SIG-M5 treated with dmso at 0.1 percent for 504 hours (cell line): ENCODE measurements at regions not wholly inside any gene's neighbourhood (a gene's known extent, or its start where the extent isn't known, plus 50 kb on each side); places are given as distances from the start of the nearest gene placed in this dataset.

ENCODE experiments used
- DNase-seq: peaks from one replicate; lab custom pipeline; 2025; ENCODE audit not compliant: unreplicated experiment; lab: John Stamatoyannopoulos, UW

DNA sequence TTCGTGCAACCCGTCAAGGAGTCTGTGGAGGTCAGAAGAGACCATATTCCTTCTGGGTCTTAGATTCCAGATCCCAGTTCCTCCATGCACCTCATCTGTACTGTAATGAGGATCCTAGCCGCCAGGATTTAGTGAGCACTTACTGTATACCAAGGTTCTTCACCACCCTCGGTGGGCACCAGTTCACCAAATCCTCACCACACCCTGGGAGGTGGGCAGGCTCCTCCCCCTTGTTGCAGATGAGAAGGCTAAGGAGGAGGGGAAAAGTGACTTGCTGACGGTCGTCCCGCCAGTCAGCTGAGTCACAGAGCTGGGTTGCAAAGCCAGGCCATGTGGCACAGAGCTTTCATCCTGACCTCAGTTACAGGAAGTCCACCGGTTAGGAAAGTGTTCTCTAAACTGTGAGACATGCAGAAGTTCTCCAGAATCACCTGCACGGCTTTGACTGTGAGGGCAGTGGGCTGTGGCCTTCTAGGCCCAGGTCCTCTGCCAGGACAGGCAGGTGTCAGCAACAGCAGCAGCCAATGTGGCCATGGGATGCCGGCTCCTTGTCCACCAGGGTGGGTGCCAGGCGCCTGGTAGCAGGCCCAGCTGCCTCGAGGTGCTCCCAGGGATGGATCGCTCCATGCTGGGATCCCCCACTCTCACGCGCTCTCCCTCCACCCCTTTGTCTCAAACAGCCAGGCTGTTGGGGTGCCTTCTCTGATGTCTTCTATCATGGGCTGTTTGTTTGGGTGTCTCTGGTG, 240.3 kb upstream of the GSE1 start:
- peak; percentile 77 for DNase-seq

- DNase-seq, result no peak
These were observed 239.2 kb upstream of the GSE1 start for GRCh38 chr16:85373741-85374570.

GRCh38 chr16:85374571-85374872, 238.6 kb upstream of the GSE1 start:
- no peak for DNase-seq

DNA sequence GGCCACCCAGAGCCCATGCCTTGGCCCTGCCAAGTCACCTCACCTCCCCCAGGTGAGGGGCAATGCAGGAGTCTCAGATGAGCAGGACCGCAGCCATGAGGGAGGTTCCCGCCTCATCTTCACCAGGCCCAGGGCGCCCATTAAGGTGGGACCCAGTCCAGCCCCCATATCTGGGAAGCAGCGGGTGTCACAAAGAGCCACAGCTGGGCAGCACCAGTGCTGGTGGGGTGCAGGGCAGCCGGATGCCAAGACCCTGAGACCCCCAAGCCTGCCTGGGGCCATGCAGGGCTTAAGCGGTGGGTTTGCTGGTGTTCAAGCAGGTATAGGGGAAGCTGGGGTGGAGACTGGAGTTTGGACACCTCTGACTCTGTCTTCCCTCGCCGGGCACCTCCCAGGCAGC, 237.8 kb upstream of the GSE1 start:
- no peak for DNase-seq

DNA sequence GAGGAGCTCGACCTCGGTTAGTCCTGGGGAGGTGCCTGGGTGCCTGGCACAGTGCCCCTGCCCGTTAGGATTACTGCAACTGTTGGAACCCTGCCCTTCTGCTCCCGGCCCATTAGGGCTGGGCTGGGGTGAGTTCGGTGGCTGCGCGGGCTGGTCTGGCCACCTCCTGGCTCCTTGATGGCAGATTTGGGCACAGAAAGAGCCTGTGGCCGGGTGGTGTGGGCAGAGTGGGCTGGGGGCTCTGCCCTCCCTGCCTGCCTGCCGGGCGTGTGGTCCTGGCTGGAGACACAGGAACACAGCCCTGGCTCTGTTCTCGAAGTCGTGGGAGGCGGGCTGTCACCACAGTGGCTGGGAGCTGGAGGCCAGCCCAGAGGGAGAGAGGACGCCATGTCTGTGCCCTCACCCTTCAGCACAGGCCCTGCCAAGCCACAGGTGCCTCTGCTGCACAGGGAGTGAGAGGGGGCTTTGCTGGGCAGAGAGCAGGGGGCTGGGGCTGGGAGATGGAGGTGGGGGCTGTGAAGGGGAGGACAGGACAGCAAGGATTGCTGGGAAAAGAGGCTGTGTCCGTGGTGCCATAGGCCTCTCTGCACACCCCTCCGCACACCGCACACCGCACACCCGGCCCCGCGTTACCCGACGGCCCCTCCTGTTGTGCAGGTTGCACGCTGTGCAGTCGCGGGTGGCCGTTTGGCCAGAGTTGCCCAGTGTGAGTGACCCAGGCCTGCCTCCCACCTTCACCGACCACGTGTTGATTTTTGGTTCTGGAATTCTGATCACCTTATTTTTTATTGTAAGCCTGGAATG, 236.6 kb upstream of the GSE1 start:
- no peak for DNase-seq

DNA sequence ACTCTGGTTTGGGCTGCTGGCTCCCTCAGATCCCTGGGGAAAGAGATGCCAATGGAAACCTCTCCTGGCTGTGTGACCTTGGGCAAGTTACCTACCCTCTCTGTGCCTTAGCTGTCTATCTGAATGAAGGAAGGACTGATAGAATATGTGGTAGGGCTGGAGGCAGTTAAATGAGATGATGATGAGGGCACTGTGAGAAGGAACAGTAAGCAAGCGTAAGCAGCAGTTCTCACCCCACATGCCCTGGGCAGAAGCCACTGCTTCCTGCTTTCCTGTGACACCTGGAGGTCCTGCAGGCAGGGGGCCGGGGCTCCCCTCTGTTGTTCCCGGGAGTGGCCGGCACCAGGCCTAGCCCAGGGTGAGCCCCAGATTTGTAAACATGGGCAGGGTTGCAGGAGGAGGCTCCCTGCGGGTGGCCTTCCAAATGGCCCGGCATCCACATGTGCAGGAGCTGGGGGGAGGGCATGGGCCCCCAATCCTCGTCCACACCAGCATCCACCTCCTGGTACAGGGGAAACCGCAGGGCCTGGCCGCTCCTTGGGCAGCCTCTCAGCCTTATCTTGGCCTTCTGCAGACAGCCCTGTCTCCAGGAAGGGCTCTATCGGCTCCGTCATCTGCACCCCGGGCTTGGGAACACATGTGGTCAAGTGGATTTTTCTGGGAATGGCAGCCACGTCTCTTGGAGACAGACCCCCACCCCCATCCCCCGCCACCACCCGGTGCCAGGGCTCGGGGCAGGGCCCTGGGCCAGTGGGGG, 235.6 kb upstream of the GSE1 start:
- DNase-seq, result no peak

DNA sequence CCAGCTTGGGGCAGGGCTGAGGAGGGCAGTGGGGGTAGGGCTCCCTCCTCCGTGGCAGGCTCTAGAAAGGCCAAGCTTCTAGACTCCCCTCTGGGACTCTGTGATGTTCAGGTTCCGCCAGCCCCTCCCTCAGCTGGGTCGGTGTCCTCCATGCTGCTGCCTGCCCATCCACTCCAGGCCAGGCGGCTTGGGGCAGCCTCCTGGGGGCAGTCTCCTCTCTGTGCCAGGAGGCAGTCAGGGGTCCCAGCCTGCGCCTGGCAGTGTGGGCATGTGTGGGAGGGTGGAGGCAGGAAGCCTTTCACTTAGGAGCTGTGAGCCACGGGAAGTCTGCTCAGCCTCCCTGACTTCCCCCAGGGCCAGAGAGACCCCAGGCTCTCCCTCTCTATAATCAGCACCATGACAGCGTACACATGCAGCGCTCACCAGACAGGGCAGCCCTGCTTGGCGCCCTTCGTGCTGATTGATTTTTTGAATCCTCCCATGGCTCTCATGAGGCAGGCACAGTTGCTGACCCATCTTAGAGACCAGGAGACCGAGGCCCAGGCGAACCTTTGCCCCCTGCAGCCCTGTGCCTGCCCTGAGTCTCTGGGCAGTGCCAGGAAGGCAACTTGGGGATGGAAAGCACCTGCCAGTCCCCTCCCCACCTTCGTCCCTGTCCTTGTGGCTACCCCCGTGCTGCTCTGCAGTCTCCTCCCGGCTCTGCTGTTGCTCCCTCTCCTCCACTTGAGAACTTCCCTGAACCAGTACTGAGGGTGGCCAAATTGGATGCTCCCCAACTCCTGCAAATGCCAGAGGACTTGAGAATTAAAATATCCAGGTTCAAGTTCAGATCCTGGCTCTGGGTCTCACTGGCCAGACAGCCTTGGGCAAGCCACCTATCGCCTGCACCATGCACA, 234.7 kb upstream of the GSE1 start:
- no peak for DNase-seq

GRCh38 chr16:85379041-85380001, 233.8 kb upstream of the GSE1 start:
- no peak for DNase-seq

GRCh38 chr16:85380002-85380395, 233.1 kb upstream of the GSE1 start:
- DNase-seq, result no peak

DNA sequence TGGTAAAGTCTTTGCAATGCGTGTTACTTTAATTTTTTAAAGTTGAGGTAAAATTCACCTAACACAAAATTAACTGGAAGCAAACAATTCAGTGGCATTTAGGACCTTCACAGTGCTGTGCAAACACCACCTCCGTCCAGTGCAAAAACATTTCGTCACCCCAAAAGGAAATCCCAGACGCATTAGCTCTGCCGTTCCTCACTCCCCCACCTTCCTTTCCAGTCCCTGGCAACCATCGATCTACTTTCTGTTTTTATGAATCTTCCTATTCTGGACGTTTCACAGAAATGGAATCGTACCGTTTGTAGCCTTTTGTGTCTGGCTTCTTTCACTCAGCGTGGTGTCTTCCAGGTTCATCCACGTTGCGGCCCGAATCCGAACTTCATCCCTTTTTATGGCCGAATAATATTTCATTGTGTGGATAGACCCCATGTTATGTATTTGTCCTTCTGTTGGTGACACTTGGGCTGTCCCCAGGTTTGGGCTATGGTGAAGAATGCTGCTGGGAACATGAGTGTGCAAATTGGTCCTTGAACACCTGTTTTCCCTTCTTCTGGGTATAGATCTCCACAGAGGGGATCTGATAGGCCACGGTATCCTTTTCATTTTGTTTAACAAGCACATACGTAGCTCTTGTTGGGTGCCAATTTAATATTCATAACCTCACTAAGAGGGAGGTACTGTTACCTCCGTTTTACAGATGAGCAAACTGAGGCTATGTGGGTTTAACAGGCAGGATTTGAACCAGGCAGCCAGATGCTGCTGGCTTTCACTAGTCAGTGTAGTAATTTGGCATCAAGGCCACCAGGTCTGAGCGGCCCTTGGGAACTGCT, 232.0 kb upstream of the GSE1 start:
- DNase-seq, result no peak

DNA sequence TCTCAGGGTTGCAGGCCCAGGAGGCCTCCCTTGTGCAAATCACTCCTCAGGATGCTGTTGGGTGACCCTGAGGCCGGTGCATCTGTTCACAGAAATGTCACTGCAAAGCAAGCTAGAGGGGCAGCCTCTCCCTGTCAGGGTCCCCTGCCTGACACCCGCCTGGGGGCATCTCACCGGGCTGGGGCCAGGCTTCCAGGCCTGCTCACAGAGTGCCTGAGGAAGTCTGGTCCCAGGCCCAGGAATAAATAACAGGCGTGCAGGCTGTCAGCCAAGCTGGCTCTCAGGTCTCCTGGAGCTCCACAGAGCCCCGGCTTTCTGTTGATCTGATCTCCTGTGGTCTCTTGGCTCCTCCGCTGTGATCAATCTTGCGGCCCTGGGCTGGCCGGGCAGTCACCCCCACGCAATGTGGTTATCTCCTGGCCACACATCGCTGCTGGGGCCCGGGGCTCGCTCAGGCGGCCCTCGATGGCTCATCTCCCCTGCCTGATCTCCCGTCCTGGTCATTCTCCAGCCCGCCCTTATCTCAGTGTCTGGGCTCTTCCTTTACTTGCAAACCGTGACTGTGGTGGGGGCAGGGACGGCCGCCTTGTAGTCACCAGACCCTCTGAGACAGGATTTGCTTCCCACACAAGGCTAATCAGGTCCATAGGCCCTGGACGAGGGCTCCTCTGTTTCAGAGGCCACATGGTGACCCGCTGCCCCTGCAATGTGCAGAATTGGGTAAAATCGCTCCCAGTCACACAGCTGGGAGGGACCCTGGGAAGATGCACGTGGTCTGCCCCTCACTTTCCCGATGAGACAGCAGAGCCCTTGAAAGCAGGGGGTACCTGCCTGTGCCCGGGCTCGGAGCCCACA, 231.2 kb upstream of the GSE1 start:
- DNase-seq, result no peak

- no peak for DNase-seq
These were observed 230.4 kb upstream of the GSE1 start for GRCh38 chr16:85382717-85383118.

- DNase-seq, result no peak
These were observed 229.0 kb upstream of the GSE1 start for GRCh38 chr16:85383836-85384832.

DNA sequence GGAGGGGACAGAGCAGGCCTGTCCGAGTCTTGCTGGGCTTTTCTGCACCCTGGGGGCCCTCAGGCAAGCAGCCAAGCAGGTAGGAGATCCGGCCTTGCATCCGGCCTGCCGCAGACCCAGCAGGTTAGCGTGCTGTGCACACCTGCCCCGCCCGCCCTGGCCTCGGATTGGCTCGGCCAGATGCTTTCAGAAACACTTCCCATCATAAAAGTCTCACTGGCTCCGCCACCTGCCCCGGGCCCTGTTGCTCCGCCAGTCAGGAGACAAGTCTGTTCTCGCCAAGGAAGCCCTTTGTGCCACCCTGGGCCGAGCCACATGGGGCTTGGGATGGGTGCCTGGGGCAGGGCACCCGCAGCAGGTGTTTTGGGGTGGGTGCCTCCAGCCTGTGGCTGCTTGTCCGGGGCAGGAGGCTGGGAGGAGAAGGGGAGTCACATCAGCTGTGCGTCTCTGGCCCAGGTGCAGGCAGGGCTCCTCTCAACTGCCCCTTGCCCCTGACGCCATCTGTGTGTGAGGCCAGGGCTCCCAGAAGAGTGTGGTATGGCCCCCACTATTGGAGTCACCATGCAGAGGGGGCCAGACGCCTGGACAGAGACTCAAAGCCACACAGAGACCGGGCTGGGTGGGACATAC, 228.2 kb upstream of the GSE1 start:
- peak; percentile 32 for DNase-seq
